Common myeloid progenitor, CD34-positive (primary cell): ENCODE measurements at regions not wholly inside any gene's neighbourhood (a gene's known extent, or its start where the extent isn't known, plus 50 kb on each side); places are given as distances from the start of the nearest gene placed in this dataset.

ENCODE experiments used
- CTCF ChIA-PET: fragments of 350-600 bp; sonication (Branson Sonifier 250); formaldehyde crosslinking; loops from one replicate; lab custom pipeline; 2021; ENCODE audit warnings: antibody characterized with exemption; lab: Charles Lee
- POLR2A ChIA-PET: fragments of 350-600 bp; sonication (Branson Sonifier 250); formaldehyde crosslinking; loops from one replicate; lab custom pipeline; 2021; ENCODE audit warnings: antibody characterized with exemption; lab: Charles Lee
- DNase-seq, 3 donors: peaks; one replicate each; pipeline versions ENCODE4 v3.0.0 to v3.0.0-alpha.2; 2013
- H3K27ac ChIP-seq, 2 experiments: 1 replicate in 1 of 2; 2 replicates in 1 of 2; pipeline ENCODE4 v1.7.0; 2013; ENCODE audit warnings: inconsistent platforms in 2 of 2, low read length in 2 of 2, mild to moderate bottlenecking in 2 of 2, low read depth in 1 of 2, moderate library complexity in 1 of 2; ENCODE audit not compliant: severe bottlenecking in 2 of 2, insufficient read depth in 1 of 2, poor library complexity in 1 of 2
- H3K27me3 ChIP-seq, 5 experiments: replicated peaks in 2 of 5; 1 replicate in 3 of 5; 2 replicates in 2 of 5; pipeline versions ENCODE4 v1.6.1 to v1.7.0; 2013; ENCODE audit warnings: low read length in 4 of 5, mild to moderate bottlenecking in 2 of 5, moderate library complexity in 2 of 5, inconsistent platforms in 1 of 5; ENCODE audit not compliant: insufficient read depth in 5 of 5, control insufficient read depth in 4 of 5
- H3K36me3 ChIP-seq, 4 experiments: 1 replicate in 2 of 4; 2 replicates in 2 of 4; pipeline versions ENCODE4 v1.6.1 to v1.7.0; 2013; ENCODE audit warnings: low read length in 3 of 4, control low read depth in 1 of 4, mild to moderate bottlenecking in 1 of 4; ENCODE audit not compliant: control insufficient read depth in 4 of 4, insufficient read depth in 4 of 4
- H3K4me1 ChIP-seq, 4 experiments: 1 replicate in 3 of 4; 2 replicates in 1 of 4; pipeline versions ENCODE4 v1.6.1 to v1.7.1; 2013; ENCODE audit warnings: low read length in 3 of 4, mild to moderate bottlenecking in 3 of 4, control low read depth in 1 of 4, inconsistent platforms in 1 of 4, moderate library complexity in 1 of 4; ENCODE audit not compliant: control insufficient read depth in 4 of 4, insufficient read depth in 4 of 4; ENCODE audit errors: control extremely low read depth in 1 of 4
- H3K4me3 ChIP-seq, 7 experiments: 1 replicate in 4 of 7; 2 replicates in 3 of 7; pipeline versions ENCODE4 v1.5.1 to v1.7.0; 2013; ENCODE audit warnings: mild to moderate bottlenecking in 7 of 7, low read length in 6 of 7, moderate library complexity in 6 of 7, inconsistent platforms in 2 of 7, low read depth in 2 of 7, control low read depth in 1 of 7; ENCODE audit not compliant: insufficient read depth in 4 of 7, control insufficient read depth in 1 of 7; ENCODE audit errors: extremely low read depth in 1 of 7
- H3K9me3 ChIP-seq, 5 experiments: 1 replicate in 4 of 5; 2 replicates in 1 of 5; pipeline versions ENCODE4 v1.6.1 to v1.7.1; 2013; ENCODE audit warnings: low read length in 4 of 5, mild to moderate bottlenecking in 2 of 5, inconsistent platforms in 1 of 5, low read depth in 1 of 5, moderate library complexity in 1 of 5; ENCODE audit not compliant: control insufficient read depth in 4 of 5, insufficient read depth in 2 of 5; ENCODE audit errors: control extremely low read depth in 1 of 5
- WGBS: methylation state at CpG from one replicate; pipeline ENCODE4 v1.1.5; 2013; ENCODE audit not compliant: insufficient coverage; 5-methylcytosine and 5-hydroxymethylcytosine counted together

GRCh38 chr6:11323666-11324452 is 91.4 kb upstream of the NEDD9 start:
- Histone ChIP-seq H3K4me1 (peaks cover 0 to 17% (median 1%) of the 10 kb centered on the region in 4 experiments), H3K27me3 (no peaks in the 10 kb centered on the region), H3K27ac (no peak overlapping the region), H3K9me3 (no peaks in the 10 kb centered on the region), H3K36me3 (peaks cover 0 to 5% (median 0%) of the 10 kb centered on the region in 4 experiments), H3K4me3 (no peak overlapping the region)
- peak; percentile 14 to 67 (median 59) for DNase-seq
- ChIA-PET CTCF (no interaction called here), POLR2A (no interaction called here)
- 96% methylated on average over 11 of the region's 16 CpGs for WGBS

GRCh38 chr6:11322252-11322885 is 89.9 kb upstream of the NEDD9 start:
- Histone ChIP-seq H3K36me3 (no peaks in the 10 kb centered on the region), H3K4me1 (peaks cover 0 to 29% (median 1%) of the 10 kb centered on the region in 4 experiments), H3K4me3 (no peak overlapping the region), H3K27me3 (no peaks in the 10 kb centered on the region), H3K9me3 (no peaks in the 10 kb centered on the region), H3K27ac (no peak overlapping the region)
- ChIA-PET CTCF (interaction anchor here (0.8 to 1.0 kb wide), 2 partner anchors 34 to 78 kb away, joined by 3 to 5 read pairs; no protein-coding TSS in a partner anchor), POLR2A (no interaction called here)
- whole genome bisulfite sequencing = 98% methylated on average over 5 of the region's 8 CpGs
- DNase-seq = no peak

GRCh38 chr6:11320914-11321597 is 88.6 kb upstream of the NEDD9 start:
- CTCF ChIA-PET = no interaction called here

GRCh38 chr6:11318835-11319813 is 86.7 kb upstream of the NEDD9 start:
- H3K4me1 ChIP-seq = peaks cover 0 to 22% (median 1%) of the 10 kb centered on the region in 4 experiments
- POLR2A ChIA-PET = interaction anchor here (0.6 kb wide), 1 partner anchor 105 kb away, joined by 3 read pairs; no protein-coding TSS in a partner anchor
- no peak for DNase-seq
- peaks cover 0 to 2% (median 0%) of the 10 kb centered on the region in 4 experiments for H3K36me3 ChIP-seq
- H3K27ac ChIP-seq = no peak overlapping the region
- H3K27me3 ChIP-seq = no peaks in the 10 kb centered on the region
- H3K9me3 ChIP-seq = no peaks in the 10 kb centered on the region
- 75% methylated on average over 4 of the region's 9 CpGs for WGBS
- CTCF ChIA-PET = interaction anchor here (1.0 kb wide), 1 partner anchor 13 kb away, joined by 3 read pairs; no protein-coding TSS in a partner anchor
- H3K4me3 ChIP-seq = no peak overlapping the region

More at GRCh38 chr6:11320914-11321597, 88.6 kb upstream of the NEDD9 start:
- no peak for DNase-seq
- WGBS = 76% methylated on average over 9 of the region's 9 CpGs
- peaks cover 0 to 2% (median 0%) of the 10 kb centered on the region in 4 experiments for H3K36me3 ChIP-seq
- H3K4me1 ChIP-seq = peaks cover 0 to 29% (median 1%) of the 10 kb centered on the region in 4 experiments
- H3K4me3 ChIP-seq = no peak overlapping the region
- POLR2A ChIA-PET = no interaction called here
- no peaks in the 10 kb centered on the region for H3K27me3 ChIP-seq
- no peaks in the 10 kb centered on the region for H3K9me3 ChIP-seq
- H3K27ac ChIP-seq = no peak overlapping the region

GRCh38 chr6:11317885-11318771 is 85.7 kb upstream of the NEDD9 start:
- peaks cover 0 to 2% (median 0%) of the 10 kb centered on the region in 4 experiments for H3K36me3 ChIP-seq
- no peaks in the 10 kb centered on the region for H3K9me3 ChIP-seq
- no peaks in the 10 kb centered on the region for H3K27me3 ChIP-seq
- H3K4me3 ChIP-seq = no peak overlapping the region
- 88% methylated on average over 9 of the region's 11 CpGs for WGBS
- H3K27ac ChIP-seq = no peak overlapping the region
- CTCF ChIA-PET = interaction anchor here (1.0 kb wide), 1 partner anchor 12 kb away, joined by 3 read pairs; no protein-coding TSS in a partner anchor
- DNase-seq = peak; percentile 14 to 84 (median 76)
- POLR2A ChIA-PET = no interaction called here
- peaks cover 0 to 12% (median 0%) of the 10 kb centered on the region in 4 experiments for H3K4me1 ChIP-seq
